ENCODE measurements at regions not wholly inside any gene's neighbourhood (a gene's known extent, or its start where the extent isn't known, plus 50 kb on each side); places are given as distances from the start of the nearest gene placed in this dataset.

DNA sequence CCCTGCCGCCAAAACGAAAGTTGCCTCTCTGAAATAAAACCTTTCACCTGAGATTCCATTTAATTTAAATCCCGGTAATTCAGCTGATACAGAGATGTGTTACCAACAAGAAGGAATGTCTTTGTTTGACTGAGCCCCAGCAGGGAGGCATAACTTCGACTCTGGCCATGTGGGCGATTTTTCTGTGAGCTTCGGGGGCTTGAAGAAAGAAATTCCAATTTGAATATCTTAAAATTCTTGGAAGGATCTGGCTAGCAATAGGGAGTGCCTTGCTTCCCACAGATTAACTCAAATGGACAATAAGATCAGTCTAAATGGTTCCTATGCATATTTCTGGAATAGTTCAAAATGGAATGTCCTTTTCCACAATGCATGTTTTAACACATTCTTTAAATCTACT lies 252.5 kb upstream of the TMPO start:
- TF ChIP-seq SPI1 (IDR thresholded peaks at IDR 0.05; ENCODE audit: borderline replicate concordance, low read depth), result no peak
- TF ChIP-seq POLR2AphosphoS5 (IDR thresholded peaks at IDR 0.05; ENCODE audit: low read depth), result no peak
- no peak for TF ChIP-seq GABPA (IDR thresholded peaks at IDR 0.05; ENCODE audit: low read depth)
- TF ChIP-seq, protein P1, sequence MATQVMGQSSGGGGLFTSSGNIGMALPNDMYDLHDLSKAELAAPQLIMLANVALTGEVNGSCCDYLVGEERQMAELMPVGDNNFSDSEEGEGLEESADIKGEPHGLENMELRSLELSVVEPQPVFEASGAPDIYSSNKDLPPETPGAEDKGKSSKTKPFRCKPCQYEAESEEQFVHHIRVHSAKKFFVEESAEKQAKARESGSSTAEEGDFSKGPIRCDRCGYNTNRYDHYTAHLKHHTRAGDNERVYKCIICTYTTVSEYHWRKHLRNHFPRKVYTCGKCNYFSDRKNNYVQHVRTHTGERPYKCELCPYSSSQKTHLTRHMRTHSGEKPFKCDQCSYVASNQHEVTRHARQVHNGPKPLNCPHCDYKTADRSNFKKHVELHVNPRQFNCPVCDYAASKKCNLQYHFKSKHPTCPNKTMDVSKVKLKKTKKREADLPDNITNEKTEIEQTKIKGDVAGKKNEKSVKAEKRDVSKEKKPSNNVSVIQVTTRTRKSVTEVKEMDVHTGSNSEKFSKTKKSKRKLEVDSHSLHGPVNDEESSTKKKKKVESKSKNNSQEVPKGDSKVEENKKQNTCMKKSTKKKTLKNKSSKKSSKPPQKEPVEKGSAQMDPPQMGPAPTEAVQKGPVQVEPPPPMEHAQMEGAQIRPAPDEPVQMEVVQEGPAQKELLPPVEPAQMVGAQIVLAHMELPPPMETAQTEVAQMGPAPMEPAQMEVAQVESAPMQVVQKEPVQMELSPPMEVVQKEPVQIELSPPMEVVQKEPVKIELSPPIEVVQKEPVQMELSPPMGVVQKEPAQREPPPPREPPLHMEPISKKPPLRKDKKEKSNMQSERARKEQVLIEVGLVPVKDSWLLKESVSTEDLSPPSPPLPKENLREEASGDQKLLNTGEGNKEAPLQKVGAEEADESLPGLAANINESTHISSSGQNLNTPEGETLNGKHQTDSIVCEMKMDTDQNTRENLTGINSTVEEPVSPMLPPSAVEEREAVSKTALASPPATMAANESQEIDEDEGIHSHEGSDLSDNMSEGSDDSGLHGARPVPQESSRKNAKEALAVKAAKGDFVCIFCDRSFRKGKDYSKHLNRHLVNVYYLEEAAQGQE (IDR thresholded peaks at IDR 0.05; ENCODE audit: insufficient replicate concordance, low read depth), result no peak
- TF ChIP-seq, protein P2, sequence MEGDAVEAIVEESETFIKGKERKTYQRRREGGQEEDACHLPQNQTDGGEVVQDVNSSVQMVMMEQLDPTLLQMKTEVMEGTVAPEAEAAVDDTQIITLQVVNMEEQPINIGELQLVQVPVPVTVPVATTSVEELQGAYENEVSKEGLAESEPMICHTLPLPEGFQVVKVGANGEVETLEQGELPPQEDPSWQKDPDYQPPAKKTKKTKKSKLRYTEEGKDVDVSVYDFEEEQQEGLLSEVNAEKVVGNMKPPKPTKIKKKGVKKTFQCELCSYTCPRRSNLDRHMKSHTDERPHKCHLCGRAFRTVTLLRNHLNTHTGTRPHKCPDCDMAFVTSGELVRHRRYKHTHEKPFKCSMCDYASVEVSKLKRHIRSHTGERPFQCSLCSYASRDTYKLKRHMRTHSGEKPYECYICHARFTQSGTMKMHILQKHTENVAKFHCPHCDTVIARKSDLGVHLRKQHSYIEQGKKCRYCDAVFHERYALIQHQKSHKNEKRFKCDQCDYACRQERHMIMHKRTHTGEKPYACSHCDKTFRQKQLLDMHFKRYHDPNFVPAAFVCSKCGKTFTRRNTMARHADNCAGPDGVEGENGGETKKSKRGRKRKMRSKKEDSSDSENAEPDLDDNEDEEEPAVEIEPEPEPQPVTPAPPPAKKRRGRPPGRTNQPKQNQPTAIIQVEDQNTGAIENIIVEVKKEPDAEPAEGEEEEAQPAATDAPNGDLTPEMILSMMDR (IDR thresholded peaks at IDR 0.05; ENCODE audit: insufficient read depth, low read length), result no peak
- H3K4me3 ChIP-seq (replicated peaks; ENCODE audit: insufficient read depth, low read length), result no peak overlapping the region
- H3K27ac ChIP-seq (replicated peaks), result no peak overlapping the region
- no peak for DNase-seq (ENCODE audit: low read depth in 1 of 2, low spot score in 1 of 2)
- peaks cover 3% of the 10 kb centered on the region for H3K27me3 ChIP-seq (ENCODE audit: insufficient read depth, poor library complexity, severe bottlenecking)

DNA sequence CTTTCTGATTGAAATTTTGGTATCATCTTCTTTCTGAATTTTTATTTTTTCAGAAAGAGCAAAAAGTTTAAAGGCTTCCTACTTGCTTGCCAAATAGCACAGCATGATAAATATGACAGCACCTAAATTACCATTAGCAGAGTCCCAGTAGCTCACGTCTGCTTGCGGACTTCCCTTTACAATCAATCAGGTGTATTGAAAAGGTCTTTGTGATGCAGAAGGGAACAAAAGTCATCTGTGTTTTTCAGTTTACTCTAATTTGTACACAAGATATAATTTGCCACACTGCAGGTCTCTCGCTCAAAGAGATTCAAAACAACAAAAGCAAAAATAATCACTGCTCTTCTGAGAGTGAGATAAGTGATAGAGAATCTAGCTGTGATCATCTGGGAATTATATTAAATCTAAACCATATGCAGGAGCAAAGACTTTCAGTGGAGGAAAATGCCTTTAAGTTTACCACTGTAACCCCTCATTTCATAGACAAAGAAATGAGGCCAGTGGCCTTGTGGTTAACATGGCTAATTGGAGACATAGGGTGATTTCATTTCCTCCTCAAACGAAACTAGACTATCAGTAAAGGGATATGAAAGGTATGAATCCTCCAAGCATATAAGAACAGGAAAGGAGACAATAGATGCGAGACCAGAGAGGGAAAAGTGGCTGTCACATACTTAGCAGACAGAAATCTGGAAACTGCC lies 240.8 kb upstream of the TMPO start:
- Histone ChIP-seq H3K27me3 (ENCODE audit: insufficient read depth, poor library complexity, severe bottlenecking) (no peaks in the 10 kb centered on the region), H3K27ac (replicated peaks) (no peak overlapping the region), H3K4me3 (replicated peaks; ENCODE audit: insufficient read depth, low read length) (no peak overlapping the region)
- TF ChIP-seq, protein P2 (IDR thresholded peaks at IDR 0.05; ENCODE audit: insufficient read depth, low read length), result no peak
- TF ChIP-seq SPI1 (IDR thresholded peaks at IDR 0.05; ENCODE audit: borderline replicate concordance, low read depth) (no peak), GABPA (IDR thresholded peaks at IDR 0.05; ENCODE audit: low read depth) (no peak), POLR2AphosphoS5 (IDR thresholded peaks at IDR 0.05; ENCODE audit: low read depth) (no peak)
- TF ChIP-seq, protein P1 (IDR thresholded peaks at IDR 0.05; ENCODE audit: insufficient replicate concordance, low read depth), result no peak
- no peak for DNase-seq (ENCODE audit: low read depth in 1 of 2, low spot score in 1 of 2)

- Histone ChIP-seq H3K4me3 (replicated peaks; ENCODE audit: insufficient read depth, low read length) (no peak overlapping the region), H3K27me3 (ENCODE audit: insufficient read depth, poor library complexity, severe bottlenecking) (no peaks in the 10 kb centered on the region), H3K27ac (replicated peaks) (no peak overlapping the region)
- TF ChIP-seq GABPA (IDR thresholded peaks at IDR 0.05; ENCODE audit: low read depth), result no peak
- no peak for TF ChIP-seq SPI1 (IDR thresholded peaks at IDR 0.05; ENCODE audit: borderline replicate concordance, low read depth)
- TF ChIP-seq, protein P2 (IDR thresholded peaks at IDR 0.05; ENCODE audit: insufficient read depth, low read length), result no peak
- TF ChIP-seq POLR2AphosphoS5 (IDR thresholded peaks at IDR 0.05; ENCODE audit: low read depth), result no peak
- TF ChIP-seq, protein P1 (IDR thresholded peaks at IDR 0.05; ENCODE audit: insufficient replicate concordance, low read depth), result no peak
- no peak for DNase-seq (ENCODE audit: low read depth in 1 of 2, low spot score in 1 of 2)
Observed at GRCh38 chr12:98275131-98275475, 240.3 kb upstream of the TMPO start.

All from HL-60 (cell line).